Endothelial cell of umbilical vein (primary cell): ENCODE measurements at regions not wholly inside any gene's neighbourhood (a gene's known extent, or its start where the extent isn't known, plus 50 kb on each side); places are given as distances from the start of the nearest gene placed in this dataset.

Source experiments
- BruUV-seq: library from RNA; stranded (reverse); fragments of 400-500 nt; replicated peaks from 2 replicates; lab custom pipeline; 2021; lab: Mats Ljungman, UMichigan
- CTCF ChIA-PET: fragments of 300-600, 350-600 bp; sonication (Branson Sonifier 250); formaldehyde crosslinking; loops from one replicate; lab custom pipeline; 2021; ENCODE audit warnings: antibody characterized with exemption, inconsistent platforms; lab: Charles Lee
- POLR2A ChIA-PET: fragments of 300-600, 350-600 bp; sonication (Branson Sonifier 250); formaldehyde crosslinking; loops from one replicate; lab custom pipeline; 2021; ENCODE audit warnings: antibody characterized with exemption, inconsistent platforms; lab: Charles Lee
- DNase-seq: peaks from one replicate; pipeline ENCODE4 v3.0.0-alpha.2; 2011; ENCODE audit warnings: low read depth, low spot score
- FAIRE-seq: peaks from 2 replicates; lab custom pipeline; 2011; peaks lifted over from hg19 to GRCh38; lab: Jason Lieb, UNC
- H2AFZ ChIP-seq: 2 replicates; pipeline ENCODE4 v1.6.0; 2012; ENCODE audit warnings: low read depth, low read length, control low read depth, inconsistent platforms
- H3K27ac ChIP-seq: 2 replicates; pipeline ENCODE4 v1.5.1; 2011; ENCODE audit warnings: low read depth, mild to moderate bottlenecking, control low read depth, low read length, moderate library complexity; ENCODE audit not compliant: insufficient read depth
- H3K27me3 ChIP-seq, 2 experiments: 2 replicates each; pipeline versions ENCODE4 v1.6.0 to v1.6.1; 2011; ENCODE audit warnings: low read length in 2 of 2, mixed read lengths in 1 of 2; ENCODE audit not compliant: control insufficient read depth in 2 of 2, insufficient read depth in 2 of 2
- H3K36me3 ChIP-seq, 2 experiments: 2 replicates in 1 of 2; 3 replicates in 1 of 2; pipeline ENCODE4 v1.5.1; 2011; ENCODE audit warnings: low read length in 2 of 2, mild to moderate bottlenecking in 1 of 2, moderate library complexity in 1 of 2; ENCODE audit not compliant: control insufficient read depth in 2 of 2, insufficient read depth in 2 of 2; ENCODE audit errors: extremely low read depth in 1 of 2
- H3K4me1 ChIP-seq: 3 replicates; pipeline ENCODE4 v1.5.1; 2011; ENCODE audit warnings: mild to moderate bottlenecking, low read length; ENCODE audit not compliant: control insufficient read depth, insufficient read depth; ENCODE audit errors: extremely low read depth
- H3K4me2 ChIP-seq: 2 replicates; pipeline ENCODE4 v1.6.1; 2011; ENCODE audit warnings: low read length, control low read depth, mixed read lengths; ENCODE audit not compliant: insufficient read depth
- H3K4me3 ChIP-seq, 3 experiments: fragments of 200-600 bp in 1 of 3; sonication (generic), shearing (Covaris generic) in 1 of 3; replicated peaks in 1 of 3; 2 replicates each; pipeline ENCODE4 v1.5.1; 2011 to 2016; ENCODE audit warnings: control low read depth in 3 of 3, low read length in 3 of 3, mild to moderate bottlenecking in 2 of 3, inconsistent platforms in 1 of 3, low read depth in 1 of 3, moderate library complexity in 1 of 3; ENCODE audit not compliant: insufficient read depth in 1 of 3
- H3K79me2 ChIP-seq: 2 replicates; pipeline ENCODE4 v1.6.0; 2012; ENCODE audit warnings: low read length, inconsistent platforms; ENCODE audit not compliant: control insufficient read depth, insufficient read depth
- H3K9ac ChIP-seq: replicated peaks from 2 replicates; pipeline ENCODE3; 2011; ENCODE audit warnings: low read length, control low read depth; ENCODE audit not compliant: insufficient read depth; ENCODE audit errors: extremely low read depth
- H3K9me1 ChIP-seq: replicated peaks from 3 replicates; pipeline ENCODE4 v1.6.0; 2011; ENCODE audit warnings: mild to moderate bottlenecking, low read length; ENCODE audit not compliant: control insufficient read depth, insufficient read depth; ENCODE audit errors: extremely low read depth
- H3K9me3 ChIP-seq: replicated peaks from 2 replicates; pipeline ENCODE4 v1.5.1; 2012; ENCODE audit warnings: low read length, inconsistent platforms; ENCODE audit not compliant: control insufficient read depth, insufficient read depth
- H4K20me1 ChIP-seq: replicated peaks from 2 replicates; pipeline ENCODE3; 2011; ENCODE audit warnings: mild to moderate bottlenecking, low read length; ENCODE audit not compliant: control insufficient read depth, insufficient read depth; ENCODE audit errors: extremely low read depth
- EZH2 ChIP-seq: IDR thresholded peaks from 2 replicates; pipeline ENCODE4 v1.6.1; 2012; ENCODE audit warnings: borderline replicate concordance, low read depth, mild to moderate bottlenecking, moderate library complexity, low read length, inconsistent platforms; ENCODE audit not compliant: severe bottlenecking
- FOS ChIP-seq: IDR thresholded peaks from 2 replicates; pipeline ENCODE4 v1.6.1; 2011; ENCODE audit warnings: mild to moderate bottlenecking, low read length, moderate library complexity, borderline replicate concordance; ENCODE audit not compliant: insufficient read depth
- GATA2 ChIP-seq: IDR thresholded peaks from 2 replicates; pipeline ENCODE4 v1.7.0; 2011; ENCODE audit warnings: low read depth, mild to moderate bottlenecking, moderate library complexity, mixed read lengths, low read length; ENCODE audit not compliant: insufficient read length, insufficient read depth
- JUN ChIP-seq: IDR thresholded peaks from 2 replicates; pipeline ENCODE4 v1.6.1; 2011; ENCODE audit warnings: borderline replicate concordance, low read depth; ENCODE audit not compliant: insufficient read length, insufficient read depth
- MYC ChIP-seq: IDR thresholded peaks from one replicate; pipeline ENCODE4 v1.6.1; 2011; ENCODE audit warnings: mild to moderate bottlenecking, low read depth, low read length
- POLR2A ChIP-seq: IDR thresholded peaks from 2 replicates; pipeline ENCODE4 v1.6.1; 2012; ENCODE audit warnings: low read depth, mild to moderate bottlenecking, control low read depth, low read length
- POLR2AphosphoS5 ChIP-seq: IDR thresholded peaks from 2 replicates; pipeline ENCODE4 v1.6.1; 2012; ENCODE audit warnings: low read depth, mild to moderate bottlenecking, control low read depth, low read length, moderate library complexity; ENCODE audit not compliant: insufficient read depth
- dilution Hi-C: fragments of 300-500 bp; cut with MboI; formaldehyde crosslinking; loops from one replicate; pipeline ENCODE4 v1.15.0; 2019; ENCODE audit warnings: low sequenced_read_pairs; ENCODE audit not compliant: extremely low pct_ligation_motif_present
- intact Hi-C: fragments of 100-400 bp; cut with micrococcal nuclease; formaldehyde crosslinking; loops from one replicate; pipeline ENCODE4 v1.10.0; 2022
- TF ChIP-seq, protein P1 (sequence below): IDR thresholded peaks from 2 replicates; pipeline ENCODE4 v1.6.1; 2011; ENCODE audit not compliant: insufficient read depth, insufficient read length
- TF ChIP-seq, protein P2 (sequence below), 2 donors: IDR thresholded peaks; 1 replicate in 1 of 2; 2 replicates in 1 of 2; pipeline ENCODE4 v1.5.1; 2011; ENCODE audit warnings: low read length in 2 of 2, mild to moderate bottlenecking in 2 of 2, moderate library complexity in 2 of 2, control low read depth in 1 of 2, inconsistent platforms in 1 of 2, low read depth in 1 of 2; ENCODE audit not compliant: insufficient read depth in 1 of 2; ENCODE audit errors: extremely low read depth in 1 of 2

DNA sequence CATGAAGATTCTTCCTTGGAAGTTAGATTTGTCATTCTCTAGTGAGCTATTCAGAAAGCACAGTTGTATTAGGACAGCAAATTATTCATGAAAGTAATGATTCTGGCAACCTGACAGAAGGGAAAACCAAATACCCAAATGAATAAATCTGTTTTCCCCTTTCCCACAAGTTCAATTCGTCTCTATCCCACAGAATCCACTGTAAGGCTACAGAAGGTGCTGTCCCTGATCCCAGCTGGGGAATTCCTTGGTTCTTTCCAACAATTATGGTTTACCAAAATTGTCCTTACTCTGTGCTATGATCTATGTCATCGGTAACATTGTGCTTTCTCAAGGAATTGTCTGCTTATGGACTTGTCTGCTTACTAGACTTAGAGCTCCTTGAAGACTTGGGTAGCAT, 104.2 kb downstream of the FASLG start:
- no peaks in the 10 kb centered on the region for H3K79me2 ChIP-seq
- H3K9me1 ChIP-seq = no peaks in the 10 kb centered on the region
- BruUV-seq = no TSS peak
- H3K4me1 ChIP-seq = peaks cover 13% of the 10 kb centered on the region
- no peak overlapping the region for H3K27ac ChIP-seq
- no peak overlapping the region for H2AFZ ChIP-seq
- ChIA-PET CTCF (interaction anchor here (0.5 kb wide), 1 partner anchor 992 kb away, joined by 3 read pairs; no protein-coding TSS in a partner anchor), POLR2A (no interaction called here)
- FAIRE-seq = no peak
- H3K36me3 ChIP-seq = no peaks in the 10 kb centered on the region
- H3K9me3 ChIP-seq = no peaks in the 10 kb centered on the region
- no peak overlapping the region for H3K4me2 ChIP-seq
- H3K4me3 ChIP-seq = no peak overlapping the region
- no peaks in the 10 kb centered on the region for H4K20me1 ChIP-seq
- TF ChIP-seq, protein P1, sequence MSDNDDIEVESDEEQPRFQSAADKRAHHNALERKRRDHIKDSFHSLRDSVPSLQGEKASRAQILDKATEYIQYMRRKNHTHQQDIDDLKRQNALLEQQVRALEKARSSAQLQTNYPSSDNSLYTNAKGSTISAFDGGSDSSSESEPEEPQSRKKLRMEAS = no peak
- TF ChIP-seq GATA2 (no peak), EZH2 (no peak), JUN (no peak), MYC (no peak), FOS (no peak), POLR2AphosphoS5 (no peak), POLR2A (no peak)
- TF ChIP-seq, protein P2, sequence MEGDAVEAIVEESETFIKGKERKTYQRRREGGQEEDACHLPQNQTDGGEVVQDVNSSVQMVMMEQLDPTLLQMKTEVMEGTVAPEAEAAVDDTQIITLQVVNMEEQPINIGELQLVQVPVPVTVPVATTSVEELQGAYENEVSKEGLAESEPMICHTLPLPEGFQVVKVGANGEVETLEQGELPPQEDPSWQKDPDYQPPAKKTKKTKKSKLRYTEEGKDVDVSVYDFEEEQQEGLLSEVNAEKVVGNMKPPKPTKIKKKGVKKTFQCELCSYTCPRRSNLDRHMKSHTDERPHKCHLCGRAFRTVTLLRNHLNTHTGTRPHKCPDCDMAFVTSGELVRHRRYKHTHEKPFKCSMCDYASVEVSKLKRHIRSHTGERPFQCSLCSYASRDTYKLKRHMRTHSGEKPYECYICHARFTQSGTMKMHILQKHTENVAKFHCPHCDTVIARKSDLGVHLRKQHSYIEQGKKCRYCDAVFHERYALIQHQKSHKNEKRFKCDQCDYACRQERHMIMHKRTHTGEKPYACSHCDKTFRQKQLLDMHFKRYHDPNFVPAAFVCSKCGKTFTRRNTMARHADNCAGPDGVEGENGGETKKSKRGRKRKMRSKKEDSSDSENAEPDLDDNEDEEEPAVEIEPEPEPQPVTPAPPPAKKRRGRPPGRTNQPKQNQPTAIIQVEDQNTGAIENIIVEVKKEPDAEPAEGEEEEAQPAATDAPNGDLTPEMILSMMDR (IDR thresholded peaks at IDR 0.05; ENCODE audit: extremely low read depth in 1 of 2, insufficient read depth in 1 of 2, low read depth in 1 of 2, low read length in 2 of 2) = no peak
- H3K27me3 ChIP-seq = no peaks in the 10 kb centered on the region
- intact Hi-C loops = no loop called here
- no peak overlapping the region for H3K9ac ChIP-seq
- DNase-seq = no peak
- dilution Hi-C loops = no loop called here
